Stromal cell of bone marrow (primary cell): ENCODE measurements at regions not wholly inside any gene's neighbourhood (a gene's known extent, or its start where the extent isn't known, plus 50 kb on each side); places are given as distances from the start of the nearest gene placed in this dataset.
A peak's percentile ranks its signal among the peaks of the same experiment; 100 is the strongest.
"Not testable (repeated sequence)": the region's sequence is repeated elsewhere in the genome, so short reads cannot be mapped to it uniquely, and the experiment has no call there.

ENCODE experiments used
- DNase-seq: peaks from one replicate; pipeline ENCODE4 v3.0.0-alpha.2; 2012; ENCODE audit warnings: low read depth

GRCh38 chr2:209307161-209308001 is 116.5 kb upstream of the MAP2 start:
- no peak for DNase-seq

DNA sequence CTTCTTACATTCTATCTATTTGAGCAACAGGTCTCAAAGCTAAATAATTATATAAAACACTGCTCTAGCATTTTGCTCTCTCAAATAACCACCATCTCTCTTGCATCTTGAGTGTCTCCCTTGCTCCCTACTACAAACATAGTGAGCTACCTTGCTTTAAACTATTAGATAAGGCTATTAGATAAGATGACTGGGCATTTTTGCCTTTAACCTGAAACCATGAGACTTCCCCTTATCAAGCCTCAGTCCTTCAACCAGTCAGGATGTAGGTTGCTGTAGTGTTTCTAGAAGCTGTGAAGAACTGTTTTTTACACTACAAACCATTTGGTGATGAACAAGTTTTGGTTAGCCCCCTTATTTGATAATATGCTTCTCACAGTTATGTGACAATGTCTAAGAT is 115.4 kb upstream of the MAP2 start:
- no peak for DNase-seq

DNA sequence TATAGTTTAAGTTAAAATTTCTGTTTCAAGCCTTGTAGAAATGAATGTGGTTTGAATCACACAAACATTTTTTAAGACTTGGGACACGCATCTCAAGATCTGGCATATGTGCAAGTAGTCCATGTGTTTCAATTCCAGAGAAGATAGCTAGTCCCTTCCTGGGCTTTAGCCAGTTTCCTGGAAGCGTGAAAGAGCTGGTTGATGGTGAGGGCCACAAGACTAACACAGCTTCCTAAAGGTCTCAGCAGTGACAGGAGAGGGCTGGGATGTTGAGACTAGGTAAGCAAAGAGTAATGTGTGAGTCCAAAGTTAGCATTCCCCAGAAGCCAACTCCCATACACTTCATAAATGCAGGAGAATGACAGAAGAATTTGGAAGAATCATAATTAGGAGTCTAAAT is 111.9 kb upstream of the MAP2 start:
- no peak for DNase-seq

DNA sequence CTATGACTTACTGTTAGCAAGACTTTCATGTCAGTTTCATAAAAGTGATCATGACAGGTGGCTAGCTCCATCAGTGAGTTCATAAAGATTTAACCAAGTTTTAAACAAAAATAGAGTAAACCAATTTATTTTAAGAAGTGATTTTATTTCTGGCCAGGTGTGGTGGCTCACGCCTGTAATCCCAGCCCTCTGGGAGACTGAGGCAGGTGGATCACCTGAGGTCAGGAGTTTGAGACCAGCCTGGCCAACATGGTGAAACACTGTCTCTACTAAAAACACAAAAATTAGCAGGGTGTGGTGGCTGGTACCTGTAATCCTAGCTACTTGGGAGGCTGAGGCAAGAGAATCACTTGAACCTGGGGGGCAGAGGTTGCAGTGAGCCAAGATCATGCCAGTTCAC is 111.4 kb upstream of the MAP2 start:
- DNase-seq = not testable (repeated sequence)

DNA sequence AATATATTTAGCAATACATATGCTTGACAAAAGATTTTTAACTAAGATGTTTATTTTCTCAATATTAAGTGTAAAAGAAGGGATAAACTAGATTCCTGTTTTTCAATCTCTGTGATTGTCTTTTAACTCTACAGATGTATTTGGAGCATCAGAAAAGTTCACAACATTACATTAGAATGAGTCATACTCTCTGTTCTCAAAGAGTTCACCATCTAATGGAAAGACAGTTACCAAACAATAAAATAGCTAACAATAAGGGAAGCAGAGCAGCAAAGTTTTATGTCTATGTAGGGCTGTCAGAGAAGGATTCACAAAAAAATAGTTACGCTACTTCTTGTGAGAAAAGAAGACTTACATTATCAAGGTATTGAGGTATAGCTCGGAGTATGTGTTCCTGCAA is 109.2 kb upstream of the MAP2 start:
- no peak for DNase-seq

- no peak for DNase-seq
Measured at GRCh38 chr2:209316141-209316540, 107.7 kb upstream of the MAP2 start.

DNA sequence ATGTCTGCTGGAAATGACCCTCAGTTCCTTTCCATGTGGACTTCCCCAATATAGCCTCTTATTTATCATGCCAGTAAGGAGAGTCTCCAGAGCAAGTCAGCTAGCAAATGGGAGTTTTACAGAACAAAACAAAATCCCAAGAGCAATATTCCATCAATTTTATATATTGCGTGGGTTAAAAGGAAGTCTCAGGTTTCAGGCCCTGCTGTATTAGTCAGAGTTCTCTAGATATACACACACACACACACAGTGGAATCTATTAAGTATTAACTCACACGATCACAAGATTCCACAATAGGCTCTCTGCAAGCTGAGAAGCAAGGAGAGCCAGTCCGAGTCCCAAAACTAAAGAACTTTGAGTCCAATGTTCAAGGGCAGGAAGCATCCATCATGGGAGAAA is 102.8 kb upstream of the MAP2 start:
- peak; percentile 18 for DNase-seq

DNA sequence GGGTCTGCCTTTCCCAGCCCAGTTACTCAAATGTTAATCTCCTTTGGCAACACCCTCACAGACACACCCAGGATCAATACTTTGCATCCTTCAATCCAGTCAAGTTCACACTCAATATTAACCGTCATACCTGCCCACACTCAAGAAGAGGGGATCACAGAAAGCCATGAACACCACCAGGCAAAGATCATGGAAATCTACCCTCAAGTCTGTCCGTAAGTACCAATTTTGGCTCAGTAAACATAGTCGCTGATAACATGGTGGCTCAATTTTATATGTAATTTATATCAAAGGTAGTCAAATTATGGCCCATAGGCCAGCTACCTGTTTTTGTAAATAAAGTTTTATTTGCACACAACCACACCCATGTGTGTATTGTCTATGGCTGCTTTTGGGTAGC is 102.3 kb upstream of the MAP2 start:
- no peak for DNase-seq

GRCh38 chr2:209322041-209322440 is 101.8 kb upstream of the MAP2 start:
- DNase-seq = no peak

DNA sequence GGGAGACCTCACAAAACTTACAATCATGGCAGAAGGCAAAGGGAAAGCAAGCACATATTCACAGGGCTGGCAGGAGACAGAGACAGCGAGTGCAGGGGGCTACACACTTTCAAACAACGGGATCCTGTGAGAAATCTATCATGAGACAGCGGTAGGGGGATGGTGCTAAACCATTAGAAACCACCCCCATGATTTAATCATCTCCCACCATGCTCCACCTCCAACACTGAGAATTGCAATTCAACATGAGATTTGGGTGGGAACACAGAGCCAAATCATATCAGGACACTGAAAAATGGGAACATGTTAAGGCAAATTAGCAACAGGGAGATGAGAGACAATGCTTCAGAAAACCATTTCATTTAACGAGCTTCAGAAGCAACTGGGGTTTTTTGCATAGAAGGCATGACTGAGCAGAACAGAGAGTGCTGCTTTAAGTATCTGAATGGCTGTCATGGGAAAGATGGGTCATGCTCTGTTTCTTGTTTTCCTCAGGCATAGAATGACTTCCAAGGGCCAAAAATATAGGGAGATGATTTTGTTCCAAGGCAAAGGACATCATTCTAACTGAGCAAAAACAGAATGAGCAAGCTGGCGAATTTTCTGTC is 100.8 kb upstream of the MAP2 start:
- no peak for DNase-seq

GRCh38 chr2:209323738-209324137 is 100.1 kb upstream of the MAP2 start:
- no peak for DNase-seq

- no peak for DNase-seq
Measured at GRCh38 chr2:209324281-209324680, 99.6 kb upstream of the MAP2 start.

- DNase-seq = peak; percentile 17
Measured at GRCh38 chr2:209331291-209331844, 92.5 kb upstream of the MAP2 start.

- peak; percentile 38 for DNase-seq
Measured at GRCh38 chr2:209334188-209335017, 89.4 kb upstream of the MAP2 start.

GRCh38 chr2:209340522-209340921 is 83.3 kb upstream of the MAP2 start:
- no peak for DNase-seq

DNA sequence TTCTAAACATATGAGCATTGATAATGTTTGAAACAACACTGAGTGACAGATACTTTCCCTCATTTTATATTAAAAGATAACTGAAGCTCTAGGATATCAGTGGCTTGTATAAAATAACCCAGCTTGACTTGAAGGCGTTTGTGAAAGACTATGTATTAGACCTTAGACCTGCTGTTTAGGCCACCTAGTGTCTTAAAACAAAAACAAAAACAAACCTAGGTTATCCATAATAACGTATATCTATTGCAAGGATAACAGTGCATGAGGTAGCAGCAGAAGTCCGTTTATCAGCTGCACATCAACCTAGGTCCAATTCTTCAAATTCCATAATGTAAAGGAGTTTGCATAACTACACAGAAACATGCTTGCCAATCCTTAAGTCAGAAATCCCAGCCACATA is 79.5 kb upstream of the MAP2 start:
- DNase-seq = no peak

- DNase-seq = no peak
Measured at GRCh38 chr2:209348433-209348832, 75.4 kb upstream of the MAP2 start.

DNA sequence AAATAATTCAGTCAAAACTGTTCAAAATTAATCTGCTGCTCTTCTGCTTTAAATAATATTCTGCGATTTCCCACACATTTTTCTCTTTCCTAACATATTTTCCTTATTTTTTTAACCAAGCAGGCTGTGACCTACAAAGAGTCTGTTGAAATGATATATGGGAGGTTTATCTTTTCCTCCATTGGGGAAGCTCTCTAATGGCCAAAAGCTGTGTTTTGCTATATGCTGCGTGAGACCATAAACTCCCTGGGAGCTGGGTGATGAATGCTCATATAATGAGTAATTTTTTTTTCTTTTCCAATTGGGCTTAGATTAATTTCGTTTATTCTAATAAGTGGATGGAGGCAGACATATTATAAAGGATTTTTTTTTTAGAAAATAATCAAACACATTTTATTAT is 72.2 kb upstream of the MAP2 start:
- no peak for DNase-seq

DNA sequence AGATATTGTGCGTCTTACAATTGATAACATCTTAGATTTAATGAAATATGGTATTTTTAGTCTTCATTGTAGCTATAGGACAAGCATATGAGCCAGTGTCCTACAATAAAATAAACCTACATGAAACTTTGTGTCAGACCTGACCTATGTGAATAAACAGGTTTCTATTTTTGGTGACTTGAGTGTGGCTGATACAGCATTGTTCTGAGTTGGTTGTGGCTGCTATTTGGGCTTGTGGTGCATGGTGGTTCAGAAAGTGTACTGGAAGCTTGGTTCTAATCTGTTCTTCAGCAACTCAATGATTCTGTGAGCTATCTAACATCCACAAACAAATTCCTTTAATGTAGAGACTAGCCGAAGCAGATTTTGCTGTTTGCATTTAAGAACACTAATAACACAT is 64.9 kb upstream of the MAP2 start:
- DNase-seq = no peak

DNA sequence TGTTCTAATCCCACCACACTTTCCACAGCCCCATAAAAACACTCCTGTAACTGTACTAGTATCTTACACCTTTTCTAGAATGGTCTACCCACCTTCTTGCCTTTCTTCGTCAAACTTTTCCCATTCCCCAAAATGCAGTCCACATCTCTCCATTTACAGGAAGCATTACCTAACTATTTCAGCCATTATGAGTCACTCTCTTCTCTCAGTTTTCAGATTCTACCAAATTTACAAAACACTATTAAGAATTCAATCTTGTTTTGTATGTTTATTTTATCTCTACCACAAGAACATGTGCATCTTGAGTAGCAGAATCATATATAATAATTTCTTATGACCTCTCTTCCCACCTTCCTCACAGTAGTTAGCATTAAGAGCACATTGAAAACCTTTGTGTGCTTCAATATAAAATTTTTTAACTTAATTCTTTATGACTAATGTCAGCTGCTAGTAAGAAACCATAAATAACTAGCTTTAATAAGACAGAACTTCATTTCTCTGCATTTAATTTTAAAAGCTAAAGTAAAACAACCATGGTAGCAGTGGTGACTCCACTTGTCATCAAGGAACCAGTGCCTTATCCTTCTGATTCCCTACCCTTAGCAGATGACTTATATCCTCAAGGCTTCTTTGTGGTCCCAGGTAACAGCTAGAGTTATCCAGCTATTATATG is 56.6 kb upstream of the MAP2 start:
- no peak for DNase-seq

GRCh38 chr2:209368406-209368805 is 55.4 kb upstream of the MAP2 start:
- no peak for DNase-seq

DNA sequence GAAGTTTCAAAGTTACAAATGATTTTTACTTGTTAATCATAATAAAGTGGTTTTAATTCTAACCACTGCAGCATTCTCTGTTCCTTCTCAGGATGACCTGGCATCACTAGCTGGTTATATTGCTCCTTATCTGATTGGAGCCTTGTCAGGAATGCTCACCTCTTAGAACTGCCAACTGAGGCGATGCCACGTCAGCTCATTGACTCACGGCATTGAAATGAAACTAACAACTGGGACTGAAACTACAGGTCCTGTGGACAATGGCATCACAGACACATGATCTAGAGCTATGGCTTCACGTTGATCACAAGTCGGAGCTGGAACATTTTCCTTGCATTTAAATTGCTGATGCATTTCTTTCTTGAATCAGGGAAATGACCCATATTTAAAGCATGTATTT is 54.9 kb upstream of the MAP2 start:
- peak; percentile 63 for DNase-seq
